H1 (cell line): ENCODE measurements at regions not wholly inside any gene's neighbourhood (a gene's known extent, or its start where the extent isn't known, plus 50 kb on each side); places are given as distances from the start of the nearest gene placed in this dataset.
"Not testable (repeated sequence)": the region's sequence is repeated elsewhere in the genome, so short reads cannot be mapped to it uniquely, and the experiment has no call there.

Source experiments
- CTCF ChIA-PET: fragments of 300-600 bp; sonication (Branson Sonifier 250); formaldehyde crosslinking; loops from one replicate; lab custom pipeline; 2021; ENCODE audit not compliant: partially characterized antibody; lab: Charles Lee
- POLR2A ChIA-PET: fragments of 300-600 bp; sonication (Branson Sonifier 250); formaldehyde crosslinking; loops from one replicate; lab custom pipeline; 2021; ENCODE audit warnings: inconsistent platforms; ENCODE audit not compliant: partially characterized antibody; lab: Charles Lee
- DNase-seq, 2 experiments: peaks; one replicate each; pipeline versions ENCODE4 v3.0.0 to v3.0.0-alpha.2; 2010 to 2022; ENCODE audit warnings: low spot score in 2 of 2, low read depth in 1 of 2, mixed read lengths in 1 of 2
- FAIRE-seq: peaks from 2 replicates; lab custom pipeline; 2011; peaks lifted over from hg19 to GRCh38; lab: Jason Lieb, UNC
- H2AFZ ChIP-seq: 2 replicates; pipeline ENCODE4 v1.8.1; 2012; ENCODE audit warnings: low read length, inconsistent platforms
- H2AK5ac ChIP-seq: 2 replicates; pipeline ENCODE4 v1.6.1; 2013; ENCODE audit warnings: low read depth, low read length
- H2BK120ac ChIP-seq: replicated peaks from 2 replicates; pipeline ENCODE3; 2013; ENCODE audit warnings: low read depth, low read length, inconsistent platforms
- H2BK12ac ChIP-seq: 2 replicates; pipeline ENCODE4 v1.6.1; 2013; ENCODE audit warnings: low read depth, low read length
- H2BK15ac ChIP-seq: 2 replicates; pipeline ENCODE4 v1.6.1; 2013; ENCODE audit warnings: low read length
- H2BK20ac ChIP-seq: 2 replicates; pipeline ENCODE4 v1.6.1; 2013; ENCODE audit warnings: low read length
- H2BK5ac ChIP-seq: 2 replicates; pipeline ENCODE4 v1.6.1; 2013; ENCODE audit warnings: low read depth, low read length
- H3K14ac ChIP-seq: 2 replicates; pipeline ENCODE4 v1.6.1; 2013; ENCODE audit warnings: inconsistent platforms; ENCODE audit not compliant: insufficient read length
- H3K18ac ChIP-seq: 2 replicates; pipeline ENCODE4 v1.6.1; 2013; ENCODE audit warnings: low read length; ENCODE audit errors: extremely low read depth
- H3K23ac ChIP-seq: 2 replicates; pipeline ENCODE4 v1.6.1; 2013; ENCODE audit warnings: inconsistent platforms; ENCODE audit not compliant: insufficient read length
- H3K23me2 ChIP-seq: 2 replicates; pipeline ENCODE4 v1.6.1; 2013; ENCODE audit warnings: low read depth, low read length
- H3K27ac ChIP-seq: 2 replicates; pipeline ENCODE4 v1.6.1; 2011; ENCODE audit warnings: low read depth, low read length, inconsistent platforms
- H3K27me3 ChIP-seq, 4 experiments: replicated peaks in 1 of 4; 1 replicate in 1 of 4; 2 replicates in 3 of 4; pipeline versions ENCODE4 v1.6.1 to v1.8.1; 2011 to 2013; ENCODE audit warnings: low read length in 3 of 4, mild to moderate bottlenecking in 3 of 4, inconsistent platforms in 2 of 4, mixed read lengths in 2 of 4, moderate library complexity in 1 of 4; ENCODE audit not compliant: control insufficient read depth in 3 of 4, insufficient read depth in 3 of 4; ENCODE audit errors: extremely low read depth in 1 of 4
- H3K36me3 ChIP-seq, 4 experiments: 2 replicates each; pipeline versions ENCODE4 v1.6.1 to v1.8.1; 2011 to 2013; ENCODE audit warnings: mild to moderate bottlenecking in 4 of 4, low read length in 3 of 4, moderate library complexity in 2 of 4, control low read depth in 1 of 4, inconsistent platforms in 1 of 4; ENCODE audit not compliant: insufficient read depth in 4 of 4, control insufficient read depth in 2 of 4
- H3K4ac ChIP-seq: replicated peaks from 2 replicates; pipeline ENCODE3; 2013; ENCODE audit warnings: low read length, low read depth, mixed read lengths, inconsistent platforms; ENCODE audit not compliant: insufficient read length
- H3K4me1 ChIP-seq, 4 experiments: replicated peaks in 1 of 4; 1 replicate in 1 of 4; 2 replicates in 3 of 4; pipeline versions ENCODE4 v1.6.1 to v1.8.1; 2011 to 2013; ENCODE audit warnings: low read length in 3 of 4, inconsistent platforms in 2 of 4, mixed read lengths in 1 of 4; ENCODE audit not compliant: insufficient read depth in 4 of 4, control insufficient read depth in 3 of 4
- H3K4me2 ChIP-seq, 2 experiments: 2 replicates each; pipeline versions ENCODE4 v1.6.1 to v1.8.1; 2011 to 2013; ENCODE audit warnings: low read depth in 2 of 2, low read length in 2 of 2, control low read depth in 1 of 2, inconsistent platforms in 1 of 2, mild to moderate bottlenecking in 1 of 2; ENCODE audit not compliant: insufficient read depth in 1 of 2
- H3K4me3 ChIP-seq, 4 experiments: fragments of 200-600, 300-600 bp in 1 of 4; sonication (generic), shearing (Covaris generic), sonication (Bioruptor Twin) in 1 of 4; 2 replicates each; pipeline versions ENCODE4 v1.5.1 to v1.8.1; 2011 to 2016; ENCODE audit warnings: low read length in 4 of 4, low read depth in 3 of 4, control low read depth in 2 of 4, inconsistent platforms in 2 of 4, mild to moderate bottlenecking in 2 of 4, mixed read lengths in 1 of 4, moderate library complexity in 1 of 4; ENCODE audit not compliant: insufficient read depth in 2 of 4; ENCODE audit errors: extremely low read depth in 1 of 4
- H3K56ac ChIP-seq: replicated peaks from 2 replicates; pipeline ENCODE3; 2013; ENCODE audit warnings: low read depth, mild to moderate bottlenecking, mixed read lengths, low read length, inconsistent platforms; ENCODE audit not compliant: insufficient read length
- H3K79me1 ChIP-seq: 2 replicates; pipeline ENCODE4 v1.6.1; 2013; ENCODE audit warnings: low read depth, low read length, control low read depth
- H3K79me2 ChIP-seq, 2 experiments: 2 replicates each; pipeline versions ENCODE4 v1.6.1 to v1.8.1; 2012 to 2013; ENCODE audit warnings: low read length in 2 of 2, mild to moderate bottlenecking in 2 of 2, inconsistent platforms in 1 of 2; ENCODE audit not compliant: insufficient read depth in 2 of 2, control insufficient read depth in 1 of 2
- H3K9ac ChIP-seq, 4 experiments: replicated peaks in 1 of 4; 1 replicate in 1 of 4; 2 replicates in 3 of 4; pipeline versions ENCODE4 v1.6.1 to v1.8.1; 2011 to 2013; ENCODE audit warnings: low read depth in 3 of 4, low read length in 3 of 4, control low read depth in 2 of 4, mild to moderate bottlenecking in 2 of 4, moderate library complexity in 2 of 4, inconsistent platforms in 1 of 4; ENCODE audit errors: extremely low read depth in 1 of 4
- H3K9me3 ChIP-seq, 2 experiments: 2 replicates each; pipeline versions ENCODE4 v1.6.1 to v1.8.1; 2012 to 2013; ENCODE audit warnings: mild to moderate bottlenecking in 2 of 2, moderate library complexity in 2 of 2, control low read depth in 1 of 2, inconsistent platforms in 1 of 2, low read depth in 1 of 2, low read length in 1 of 2, mixed read lengths in 1 of 2; ENCODE audit not compliant: insufficient read depth in 2 of 2
- H4K20me1 ChIP-seq, 2 experiments: replicated peaks in 1 of 2; 2 replicates each; pipeline versions ENCODE3 to v1.8.1; 2011 to 2013; ENCODE audit warnings: inconsistent platforms in 2 of 2, low read length in 2 of 2, mild to moderate bottlenecking in 1 of 2; ENCODE audit not compliant: insufficient read depth in 2 of 2, control insufficient read depth in 1 of 2
- H4K5ac ChIP-seq: 2 replicates; pipeline ENCODE4 v1.6.1; 2013; ENCODE audit warnings: low read length, low read depth, mixed read lengths, inconsistent platforms; ENCODE audit not compliant: insufficient read length
- H4K8ac ChIP-seq: 2 replicates; pipeline ENCODE4 v1.8.0; 2013; ENCODE audit warnings: mild to moderate bottlenecking, moderate library complexity, low read length, inconsistent platforms; ENCODE audit not compliant: insufficient read depth; ENCODE audit errors: extremely low read depth
- H4K91ac ChIP-seq: replicated peaks from 2 replicates; pipeline ENCODE3; 2013; ENCODE audit warnings: low read length, mixed read lengths, inconsistent platforms; ENCODE audit not compliant: insufficient read length
- WGBS, 2 experiments: shearing (Covaris generic) in 1 of 2; methylation state at CpG; one replicate each; pipeline versions ENCODE4 v1.1.6 to v1.1.7; 2013 to 2015; ENCODE audit warnings: low lambda C conversion rate in 2 of 2, mixed read lengths in 2 of 2, inconsistent platforms in 1 of 2, low coverage in 1 of 2, missing lambda C conversion rate in 1 of 2; ENCODE audit not compliant: insufficient replicate concordance in 2 of 2, insufficient coverage in 1 of 2, insufficient read length in 1 of 2; ENCODE audit errors: extremely low coverage in 1 of 2, missing lambda C conversion rate in 1 of 2; 5-methylcytosine and 5-hydroxymethylcytosine counted together

DNA sequence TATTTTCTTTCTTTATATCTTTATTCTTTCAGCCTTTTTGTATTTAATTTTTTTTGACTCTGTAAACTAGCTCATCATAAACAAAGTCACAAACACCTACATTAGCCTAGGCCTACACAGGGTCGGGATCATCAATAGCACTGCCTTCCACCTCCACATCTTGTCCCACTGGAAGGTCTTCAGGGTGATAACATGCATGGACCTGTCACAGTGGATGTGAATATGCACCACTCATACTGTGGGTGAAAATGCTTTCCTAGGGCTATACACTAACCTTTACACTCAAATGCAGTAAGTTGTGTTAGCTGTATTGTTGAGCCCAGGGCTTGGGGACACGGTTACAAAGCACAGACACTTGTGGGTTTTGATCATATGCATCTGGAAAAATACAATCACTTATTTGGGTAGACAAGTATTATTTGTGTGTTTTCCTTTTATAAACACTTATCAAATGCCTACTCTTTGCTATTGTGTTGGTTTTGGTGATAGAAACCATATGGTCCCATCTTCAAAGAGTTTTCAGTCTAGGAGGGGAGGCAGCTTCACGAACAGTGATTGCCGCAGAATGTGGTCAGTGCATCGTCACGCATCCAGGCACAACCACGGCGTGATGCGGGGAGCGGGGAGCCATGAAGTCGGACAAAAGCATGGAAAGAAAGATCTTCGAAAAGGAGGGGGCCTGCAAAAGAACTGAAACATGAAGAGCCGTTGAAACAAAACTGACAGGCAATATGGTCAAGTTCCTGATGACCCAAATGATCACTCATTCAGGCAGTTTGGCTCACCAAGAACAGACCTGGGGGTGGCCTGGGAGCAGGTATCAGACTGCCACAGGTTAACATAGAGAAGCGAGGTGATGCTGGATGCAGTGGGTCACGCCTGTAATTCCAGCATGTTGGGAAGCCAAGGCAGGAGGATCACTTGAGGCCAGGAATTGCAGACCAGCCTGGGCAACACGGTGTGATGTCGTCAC lies 751.4 kb upstream of the TPTE start:
- FAIRE-seq, H2BK120ac ChIP-seq: not testable (repeated sequence)
- 85% methylated on average over 17 of the region's 17 CpGs; no CpG with 5 or more reads in 1 of the 2 experiments for WGBS, 2 experiments

More for the DNA sequence above, 751.4 kb upstream of the TPTE start:
- H3K36me3 ChIP-seq, H4K5ac ChIP-seq, H3K18ac ChIP-seq, POLR2A ChIA-PET, H3K4ac ChIP-seq, H2AFZ ChIP-seq, DNase-seq, H4K91ac ChIP-seq, H2BK5ac ChIP-seq, H3K14ac ChIP-seq, H3K23ac ChIP-seq, H3K4me2 ChIP-seq, H2BK15ac ChIP-seq, H3K23me2 ChIP-seq, H3K9ac ChIP-seq, H3K4me3 ChIP-seq, H4K8ac ChIP-seq, H3K27me3 ChIP-seq, H3K27ac ChIP-seq, H4K20me1 ChIP-seq, H2BK20ac ChIP-seq, H2AK5ac ChIP-seq, H3K4me1 ChIP-seq, CTCF ChIA-PET, H3K79me1 ChIP-seq, H3K56ac ChIP-seq, H2BK12ac ChIP-seq, H3K79me2 ChIP-seq: not testable (repeated sequence)
- peaks cover 67 to 79% of the 10 kb centered on the region in 2 experiments for H3K9me3 ChIP-seq
